ENCODE measurements at regions not wholly inside any gene's neighbourhood (a gene's known extent, or its start where the extent isn't known, plus 50 kb on each side); places are given as distances from the start of the nearest gene placed in this dataset.

- Histone ChIP-seq H3K27me3 (ENCODE audit: control insufficient read depth, insufficient read depth, low read length) (no peaks in the 10 kb centered on the region), H3K36me3 (ENCODE audit: control insufficient read depth in 2 of 3, insufficient read depth in 3 of 3, low read length in 3 of 3) (no peaks in the 10 kb centered on the region), H3K4me3 (ENCODE audit: low read length in 3 of 3) (no peak overlapping the region), H3K27ac (ENCODE audit: low read depth in 2 of 2, low read length in 2 of 2) (no peak overlapping the region), H3K9me3 (ENCODE audit: control insufficient read depth in 2 of 3, insufficient read depth in 1 of 3, low read length in 3 of 3) (no peaks in the 10 kb centered on the region), H3K9ac (ENCODE audit: low read length in 3 of 3) (no peak overlapping the region), H3K4me1 (ENCODE audit: control insufficient read depth in 2 of 3, insufficient read depth in 2 of 3, low read depth in 1 of 3, low read length in 3 of 3) (peaks cover 0 to 9% (median 0%) of the 10 kb centered on the region in 3 donors)
- intact Hi-C loops (cut with DNase I), result no loop called here
- TF ChIP-seq, protein P1, sequence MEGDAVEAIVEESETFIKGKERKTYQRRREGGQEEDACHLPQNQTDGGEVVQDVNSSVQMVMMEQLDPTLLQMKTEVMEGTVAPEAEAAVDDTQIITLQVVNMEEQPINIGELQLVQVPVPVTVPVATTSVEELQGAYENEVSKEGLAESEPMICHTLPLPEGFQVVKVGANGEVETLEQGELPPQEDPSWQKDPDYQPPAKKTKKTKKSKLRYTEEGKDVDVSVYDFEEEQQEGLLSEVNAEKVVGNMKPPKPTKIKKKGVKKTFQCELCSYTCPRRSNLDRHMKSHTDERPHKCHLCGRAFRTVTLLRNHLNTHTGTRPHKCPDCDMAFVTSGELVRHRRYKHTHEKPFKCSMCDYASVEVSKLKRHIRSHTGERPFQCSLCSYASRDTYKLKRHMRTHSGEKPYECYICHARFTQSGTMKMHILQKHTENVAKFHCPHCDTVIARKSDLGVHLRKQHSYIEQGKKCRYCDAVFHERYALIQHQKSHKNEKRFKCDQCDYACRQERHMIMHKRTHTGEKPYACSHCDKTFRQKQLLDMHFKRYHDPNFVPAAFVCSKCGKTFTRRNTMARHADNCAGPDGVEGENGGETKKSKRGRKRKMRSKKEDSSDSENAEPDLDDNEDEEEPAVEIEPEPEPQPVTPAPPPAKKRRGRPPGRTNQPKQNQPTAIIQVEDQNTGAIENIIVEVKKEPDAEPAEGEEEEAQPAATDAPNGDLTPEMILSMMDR (IDR thresholded peaks at IDR 0.05; ENCODE audit: borderline replicate concordance, extremely low read depth, insufficient read depth), result no peak
- DNase-seq (no peak), FAIRE-seq (no peak)
Measured at GRCh38 chr2:124988794-124989193, 963.7 kb downstream of the CNTNAP5 start.

GRCh38 chr2:124993809-124994208 is 968.7 kb downstream of the CNTNAP5 start:
- no peaks in the 10 kb centered on the region for H3K4me1 ChIP-seq (ENCODE audit: control insufficient read depth in 2 of 3, insufficient read depth in 2 of 3, low read depth in 1 of 3, low read length in 3 of 3)
- no peak for FAIRE-seq

GRCh38 chr2:124995185-124995912 is 970.3 kb downstream of the CNTNAP5 start:
- Histone ChIP-seq H3K36me3 (ENCODE audit: control insufficient read depth in 2 of 3, insufficient read depth in 3 of 3, low read length in 3 of 3) (no peaks in the 10 kb centered on the region), H3K9me3 (ENCODE audit: control insufficient read depth in 2 of 3, insufficient read depth in 1 of 3, low read length in 3 of 3) (no peaks in the 10 kb centered on the region), H3K9ac (ENCODE audit: low read length in 3 of 3) (no peak overlapping the region), H3K4me1 (ENCODE audit: control insufficient read depth in 2 of 3, insufficient read depth in 2 of 3, low read depth in 1 of 3, low read length in 3 of 3) (no peaks in the 10 kb centered on the region), H3K27ac (ENCODE audit: low read depth in 2 of 2, low read length in 2 of 2) (no peak overlapping the region), H3K27me3 (ENCODE audit: control insufficient read depth, insufficient read depth, low read length) (no peaks in the 10 kb centered on the region), H3K4me3 (ENCODE audit: low read length in 3 of 3) (no peak overlapping the region)
- no peak for DNase-seq
- TF ChIP-seq, protein P1 (IDR thresholded peaks at IDR 0.05; ENCODE audit: borderline replicate concordance, extremely low read depth, insufficient read depth), result no peak
- no peak for FAIRE-seq
- intact Hi-C loops (cut with DNase I), result no loop called here

More at GRCh38 chr2:124993809-124994208, 968.7 kb downstream of the CNTNAP5 start:
- TF ChIP-seq, protein P1 (IDR thresholded peaks at IDR 0.05; ENCODE audit: borderline replicate concordance, extremely low read depth, insufficient read depth), result no peak
- Histone ChIP-seq H3K27me3 (ENCODE audit: control insufficient read depth, insufficient read depth, low read length) (no peaks in the 10 kb centered on the region), H3K36me3 (ENCODE audit: control insufficient read depth in 2 of 3, insufficient read depth in 3 of 3, low read length in 3 of 3) (no peaks in the 10 kb centered on the region), H3K9ac (ENCODE audit: low read length in 3 of 3) (no peak overlapping the region), H3K9me3 (ENCODE audit: control insufficient read depth in 2 of 3, insufficient read depth in 1 of 3, low read length in 3 of 3) (no peaks in the 10 kb centered on the region), H3K4me3 (ENCODE audit: low read length in 3 of 3) (no peak overlapping the region), H3K27ac (ENCODE audit: low read depth in 2 of 2, low read length in 2 of 2) (no peak overlapping the region)
- DNase-seq, result no peak
- intact Hi-C loops (cut with DNase I), result no loop called here
